ENCODE measurements at regions not wholly inside any gene's neighbourhood (a gene's known extent, or its start where the extent isn't known, plus 50 kb on each side); places are given as distances from the start of the nearest gene placed in this dataset.

DNA sequence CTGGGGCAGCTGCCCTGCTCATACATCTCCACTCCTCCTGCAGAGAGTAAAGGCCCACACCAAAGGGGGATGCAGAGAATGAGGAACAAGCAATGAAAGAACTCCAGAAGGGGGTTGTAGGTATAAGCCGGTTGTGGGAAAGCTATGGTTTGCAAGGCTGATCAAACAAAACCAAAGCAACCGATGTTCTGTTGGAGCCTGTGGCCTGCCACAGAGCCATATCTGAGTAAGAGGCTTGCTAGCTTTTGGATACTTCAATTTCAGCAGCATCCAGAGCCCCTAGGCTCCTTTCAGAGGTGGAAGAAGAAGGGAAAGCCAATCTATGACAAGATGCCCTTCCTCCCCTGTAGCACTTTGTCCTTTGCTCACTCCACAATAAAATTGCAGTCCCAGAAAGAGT, 163.2 kb downstream of the RRAGC start:
- Histone ChIP-seq H3K9ac (ENCODE audit: insufficient read depth, low read length) (no peak overlapping the region), H3K4me3 (replicated peaks in 1 of 4; ENCODE audit: control extremely low read depth in 1 of 4, insufficient read depth in 1 of 4, low read depth in 3 of 4, low read length in 4 of 4) (no peak overlapping the region), H3K27me3 (ENCODE audit: control insufficient read depth, insufficient read depth, low read length) (no peaks in the 10 kb centered on the region), H2AFZ (ENCODE audit: low read length) (no peak overlapping the region), H3K9me3 (ENCODE audit: control insufficient read depth, insufficient read depth, low read depth, low read length) (no peaks in the 10 kb centered on the region), H3K79me2 (ENCODE audit: control insufficient read depth, insufficient read depth, low read length) (no peaks in the 10 kb centered on the region), H3K36me3 (ENCODE audit: control insufficient read depth, insufficient read depth, low read length) (no peaks in the 10 kb centered on the region), H4K20me1 (ENCODE audit: control insufficient read depth, extremely low read depth, insufficient read depth, low read length) (no peaks in the 10 kb centered on the region), H3K4me1 (ENCODE audit: control insufficient read depth, extremely low read depth, insufficient read depth, low read length) (no peaks in the 10 kb centered on the region), H3K27ac (ENCODE audit: insufficient read depth, low read length) (no peak overlapping the region), H3K4me2 (ENCODE audit: extremely low read depth, insufficient read depth, low read length) (no peak overlapping the region)
- no peak for DNase-seq (ENCODE audit: low read depth in 2 of 2)
- no peak for TF ChIP-seq EZH2 (IDR thresholded peaks at IDR 0.05; ENCODE audit: low read length, missing control alignments)
- TF ChIP-seq, protein P1, sequence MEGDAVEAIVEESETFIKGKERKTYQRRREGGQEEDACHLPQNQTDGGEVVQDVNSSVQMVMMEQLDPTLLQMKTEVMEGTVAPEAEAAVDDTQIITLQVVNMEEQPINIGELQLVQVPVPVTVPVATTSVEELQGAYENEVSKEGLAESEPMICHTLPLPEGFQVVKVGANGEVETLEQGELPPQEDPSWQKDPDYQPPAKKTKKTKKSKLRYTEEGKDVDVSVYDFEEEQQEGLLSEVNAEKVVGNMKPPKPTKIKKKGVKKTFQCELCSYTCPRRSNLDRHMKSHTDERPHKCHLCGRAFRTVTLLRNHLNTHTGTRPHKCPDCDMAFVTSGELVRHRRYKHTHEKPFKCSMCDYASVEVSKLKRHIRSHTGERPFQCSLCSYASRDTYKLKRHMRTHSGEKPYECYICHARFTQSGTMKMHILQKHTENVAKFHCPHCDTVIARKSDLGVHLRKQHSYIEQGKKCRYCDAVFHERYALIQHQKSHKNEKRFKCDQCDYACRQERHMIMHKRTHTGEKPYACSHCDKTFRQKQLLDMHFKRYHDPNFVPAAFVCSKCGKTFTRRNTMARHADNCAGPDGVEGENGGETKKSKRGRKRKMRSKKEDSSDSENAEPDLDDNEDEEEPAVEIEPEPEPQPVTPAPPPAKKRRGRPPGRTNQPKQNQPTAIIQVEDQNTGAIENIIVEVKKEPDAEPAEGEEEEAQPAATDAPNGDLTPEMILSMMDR (conservative IDR thresholded peaks at IDR 0.05 in 1 of 2, IDR thresholded peaks at IDR 0.05 in 1 of 2; ENCODE audit: low read depth in 1 of 2, low read length in 2 of 2) = no peak

DNA sequence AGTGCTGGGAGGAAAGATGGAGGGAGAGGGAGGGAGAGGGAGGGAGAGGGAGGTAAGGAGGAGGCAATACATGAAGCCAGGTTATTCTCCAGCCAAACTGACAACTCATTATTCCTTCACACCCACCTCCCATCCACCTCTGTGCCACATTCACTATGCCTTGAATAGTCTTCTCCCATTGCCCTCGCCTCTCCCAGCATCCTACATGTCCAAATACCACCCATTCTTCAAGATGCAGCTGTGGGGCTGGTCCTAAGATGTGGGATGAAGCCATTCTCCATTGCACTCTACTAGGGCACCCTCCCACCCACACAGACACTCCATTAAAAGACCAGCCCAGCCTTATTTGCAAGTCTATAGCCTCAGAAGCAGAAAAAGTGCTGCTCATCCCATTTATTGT, 165.8 kb downstream of the RRAGC start:
- TF ChIP-seq, protein P1 (conservative IDR thresholded peaks at IDR 0.05 in 1 of 2, IDR thresholded peaks at IDR 0.05 in 1 of 2; ENCODE audit: low read depth in 1 of 2, low read length in 2 of 2) = no peak
- no peak for TF ChIP-seq EZH2 (IDR thresholded peaks at IDR 0.05; ENCODE audit: low read length, missing control alignments)
- Histone ChIP-seq H4K20me1 (ENCODE audit: control insufficient read depth, extremely low read depth, insufficient read depth, low read length) (no peaks in the 10 kb centered on the region), H3K4me3 (replicated peaks in 1 of 4; ENCODE audit: control extremely low read depth in 1 of 4, insufficient read depth in 1 of 4, low read depth in 3 of 4, low read length in 4 of 4) (no peak overlapping the region)

DNA sequence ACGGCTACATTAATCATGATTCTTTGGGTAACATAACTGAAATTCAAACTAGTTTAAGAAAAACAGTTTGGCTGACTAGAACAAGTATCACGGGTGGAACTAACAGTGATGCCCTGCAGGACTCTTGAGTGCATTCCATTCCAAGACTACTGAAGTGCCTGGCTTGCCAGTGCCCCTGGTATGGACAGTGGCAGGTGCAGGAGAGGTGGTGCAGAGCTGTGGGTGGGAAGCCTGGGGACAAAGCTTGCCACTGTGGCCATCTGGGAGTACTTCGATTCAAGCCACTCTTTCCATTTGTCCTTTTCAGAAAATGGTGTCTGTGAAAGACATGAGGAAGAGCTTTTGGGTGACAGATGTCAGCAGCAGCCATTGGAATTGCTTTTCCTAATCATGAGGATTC, 166.5 kb downstream of the RRAGC start:
- TF ChIP-seq EZH2 (IDR thresholded peaks at IDR 0.05; ENCODE audit: low read length, missing control alignments) = no peak
- TF ChIP-seq, protein P1 (conservative IDR thresholded peaks at IDR 0.05 in 1 of 2, IDR thresholded peaks at IDR 0.05 in 1 of 2; ENCODE audit: low read depth in 1 of 2, low read length in 2 of 2) = no peak
- Histone ChIP-seq H3K9me3 (ENCODE audit: control insufficient read depth, insufficient read depth, low read depth, low read length) (no peaks in the 10 kb centered on the region), H3K9ac (ENCODE audit: insufficient read depth, low read length) (no peak overlapping the region), H3K79me2 (ENCODE audit: control insufficient read depth, insufficient read depth, low read length) (no peaks in the 10 kb centered on the region), H3K4me2 (ENCODE audit: extremely low read depth, insufficient read depth, low read length) (no peak overlapping the region), H4K20me1 (ENCODE audit: control insufficient read depth, extremely low read depth, insufficient read depth, low read length) (no peaks in the 10 kb centered on the region), H3K27me3 (ENCODE audit: control insufficient read depth, insufficient read depth, low read length) (no peaks in the 10 kb centered on the region), H3K4me1 (ENCODE audit: control insufficient read depth, extremely low read depth, insufficient read depth, low read length) (no peaks in the 10 kb centered on the region), H3K4me3 (replicated peaks in 1 of 4; ENCODE audit: control extremely low read depth in 1 of 4, insufficient read depth in 1 of 4, low read depth in 3 of 4, low read length in 4 of 4) (no peak overlapping the region), H3K36me3 (ENCODE audit: control insufficient read depth, insufficient read depth, low read length) (no peaks in the 10 kb centered on the region), H3K27ac (ENCODE audit: insufficient read depth, low read length) (no peak overlapping the region), H2AFZ (ENCODE audit: low read length) (no peak overlapping the region)
- no peak for DNase-seq (ENCODE audit: low read depth in 2 of 2)

More for the DNA sequence above, 165.8 kb downstream of the RRAGC start:
- Histone ChIP-seq H3K27me3 (ENCODE audit: control insufficient read depth, insufficient read depth, low read length) (no peaks in the 10 kb centered on the region), H3K27ac (ENCODE audit: insufficient read depth, low read length) (no peak overlapping the region), H3K36me3 (ENCODE audit: control insufficient read depth, insufficient read depth, low read length) (no peaks in the 10 kb centered on the region), H2AFZ (ENCODE audit: low read length) (no peak overlapping the region), H3K4me2 (ENCODE audit: extremely low read depth, insufficient read depth, low read length) (no peak overlapping the region), H3K4me1 (ENCODE audit: control insufficient read depth, extremely low read depth, insufficient read depth, low read length) (no peaks in the 10 kb centered on the region), H3K9ac (ENCODE audit: insufficient read depth, low read length) (no peak overlapping the region), H3K79me2 (ENCODE audit: control insufficient read depth, insufficient read depth, low read length) (no peaks in the 10 kb centered on the region), H3K9me3 (ENCODE audit: control insufficient read depth, insufficient read depth, low read depth, low read length) (no peaks in the 10 kb centered on the region)
- DNase-seq (ENCODE audit: low read depth in 2 of 2) = no peak

Measured in fibroblast of lung (primary cell).